Middle frontal gyrus (tissue), 1 donor: ENCODE measurements at regions not wholly inside any gene's neighbourhood (a gene's known extent, or its start where the extent isn't known, plus 50 kb on each side); places are given as distances from the start of the nearest gene placed in this dataset.
"Not testable (repeated sequence)": the region's sequence is repeated elsewhere in the genome, so short reads cannot be mapped to it uniquely, and the experiment has no call there.

ENCODE experiments used
- DNase-seq: peaks from one replicate; pipeline ENCODE4 v3.0.0-alpha.2; 2015; ENCODE audit warnings: low spot score; ENCODE audit errors: extremely low spot score

DNA sequence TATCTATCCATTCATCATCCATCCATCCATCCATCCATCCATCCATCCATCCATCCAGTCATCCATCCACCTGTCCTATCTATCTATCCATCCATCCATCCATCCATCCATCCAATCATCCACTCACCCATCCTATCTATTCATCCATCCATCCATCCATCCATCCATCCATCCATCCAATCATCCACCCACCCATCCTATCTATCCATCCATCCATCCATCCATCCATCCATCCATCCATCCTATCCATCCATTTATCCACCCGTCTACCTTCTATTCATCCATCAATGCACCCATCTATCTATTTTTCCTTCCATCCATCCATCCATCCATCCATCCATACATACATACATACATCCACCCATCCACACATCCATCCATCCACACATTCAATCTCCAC, 540.1 kb downstream of the TBC1D22A start:
- DNase-seq = not testable (repeated sequence)

GRCh38 chr22:47301820-47302475, 539.5 kb downstream of the TBC1D22A start:
- no peak for DNase-seq

DNA sequence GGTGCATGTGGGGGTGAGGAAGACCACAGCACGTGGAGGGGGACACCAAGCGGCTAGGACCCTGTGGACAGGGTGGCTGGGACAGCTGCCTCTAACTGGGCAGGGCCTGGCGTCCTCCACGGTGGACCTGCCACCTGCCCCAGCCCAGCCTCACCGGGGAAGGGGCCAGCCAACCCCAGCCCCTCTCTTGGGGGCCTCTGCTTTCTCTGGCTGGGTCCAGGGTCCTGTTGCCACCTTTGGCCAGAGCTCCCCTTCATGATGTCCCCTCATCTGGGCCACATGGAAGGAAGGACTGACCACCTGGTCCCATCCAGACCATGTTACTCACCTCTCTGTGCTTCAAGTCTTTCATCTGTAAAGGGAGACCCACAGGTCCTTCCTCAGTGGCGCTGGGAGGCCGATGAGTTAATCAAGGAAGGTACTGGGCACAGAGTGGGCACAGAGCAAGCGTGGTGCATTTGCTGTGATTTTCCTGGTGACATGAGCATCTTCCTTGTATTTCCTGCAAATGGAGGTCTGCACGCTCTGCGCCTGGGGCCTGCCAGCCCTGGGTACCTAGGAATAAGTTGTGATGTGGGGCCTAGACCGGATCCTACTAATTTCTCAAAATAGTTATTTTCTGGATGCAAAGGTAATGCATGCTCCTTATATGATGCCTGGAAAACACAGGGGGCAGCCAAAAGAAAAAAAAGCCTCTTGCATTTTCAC, 538.4 kb downstream of the TBC1D22A start:
- DNase-seq = no peak

- no peak for DNase-seq
Measured at GRCh38 chr22:47299863-47300697, 537.6 kb downstream of the TBC1D22A start.

- no peak for DNase-seq
Measured at GRCh38 chr22:47299211-47299862, 536.9 kb downstream of the TBC1D22A start.

GRCh38 chr22:47298017-47298785, 535.8 kb downstream of the TBC1D22A start:
- DNase-seq = no peak

DNA sequence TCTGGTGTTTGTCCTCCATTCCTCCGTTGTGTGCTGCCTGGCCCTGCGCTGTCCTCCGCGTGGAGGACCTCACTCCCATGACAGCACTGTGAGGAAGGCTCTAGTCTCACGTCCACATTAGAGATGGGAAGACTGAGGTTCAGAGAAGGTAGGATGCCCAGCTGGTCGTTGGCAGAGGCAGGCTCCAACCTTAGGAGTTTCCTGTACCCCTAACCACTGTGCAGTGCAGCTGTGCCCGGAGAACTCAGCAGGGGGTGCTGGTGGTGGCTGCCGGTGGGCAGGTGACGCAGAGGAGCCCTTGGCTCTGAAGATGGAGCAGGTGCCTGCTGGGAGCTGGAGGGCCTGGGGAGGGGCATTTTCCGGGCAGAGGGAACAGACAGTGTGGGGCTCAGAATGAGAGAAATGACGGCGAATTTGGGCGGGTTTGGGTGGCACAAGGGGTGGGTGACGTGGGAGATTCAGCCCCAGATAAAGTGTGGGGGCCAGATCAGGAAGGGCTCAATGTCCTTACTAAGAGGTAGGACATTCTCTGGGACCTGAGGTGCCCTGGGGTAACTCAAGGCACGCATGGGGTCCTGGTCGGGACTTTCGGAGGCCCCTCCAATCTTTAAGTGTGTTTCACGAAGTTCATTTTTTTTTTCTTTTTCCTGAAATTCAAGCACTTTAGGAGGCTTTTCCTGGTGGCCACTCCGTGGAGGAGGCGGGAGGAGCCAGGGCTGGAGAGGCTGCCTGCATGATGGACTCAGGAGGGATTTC, 535.0 kb downstream of the TBC1D22A start:
- DNase-seq = no peak

DNA sequence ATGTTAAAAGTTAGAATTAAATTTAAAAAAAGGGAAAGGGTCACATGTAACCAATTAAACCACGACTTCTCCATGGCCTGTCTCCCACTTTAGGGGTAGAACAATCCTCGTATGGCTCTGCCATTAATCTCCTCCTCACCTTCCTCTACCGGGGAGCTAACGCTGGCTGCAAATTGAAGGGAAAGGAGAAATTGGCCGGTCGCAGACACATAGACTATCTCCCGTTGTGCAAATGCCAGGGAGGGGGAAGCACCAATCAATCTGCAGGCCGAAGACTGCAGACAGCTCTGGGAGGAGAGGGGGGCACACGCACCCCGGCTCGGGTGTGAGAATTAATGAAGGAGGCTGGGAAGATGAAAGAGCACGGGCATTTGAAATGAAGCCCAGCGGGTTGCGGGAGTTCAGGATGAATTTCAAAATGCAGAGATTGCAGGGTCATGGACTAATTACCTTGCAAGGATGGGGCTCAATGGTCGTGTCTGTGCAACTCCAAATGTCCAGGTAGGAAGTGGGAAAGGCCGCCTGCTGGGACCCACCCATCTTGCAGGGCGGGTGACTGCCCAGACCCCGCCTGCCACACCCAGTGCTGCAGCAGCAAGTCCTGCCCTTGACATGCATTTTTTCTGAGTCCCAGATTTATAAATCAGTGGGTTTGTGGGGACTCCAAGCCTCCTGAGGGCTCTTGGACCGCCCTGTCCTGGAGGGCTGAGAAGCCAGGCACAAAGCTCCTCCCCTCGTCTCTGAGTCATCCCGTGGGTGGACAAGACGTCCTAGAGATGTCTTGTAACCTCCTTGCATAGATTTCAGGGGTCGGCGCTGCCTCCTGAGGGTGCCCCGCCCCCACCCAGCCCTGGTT, 534.2 kb downstream of the TBC1D22A start:
- DNase-seq = no peak

- no peak for DNase-seq
Measured at GRCh38 chr22:47295982-47296381, 533.5 kb downstream of the TBC1D22A start.

DNA sequence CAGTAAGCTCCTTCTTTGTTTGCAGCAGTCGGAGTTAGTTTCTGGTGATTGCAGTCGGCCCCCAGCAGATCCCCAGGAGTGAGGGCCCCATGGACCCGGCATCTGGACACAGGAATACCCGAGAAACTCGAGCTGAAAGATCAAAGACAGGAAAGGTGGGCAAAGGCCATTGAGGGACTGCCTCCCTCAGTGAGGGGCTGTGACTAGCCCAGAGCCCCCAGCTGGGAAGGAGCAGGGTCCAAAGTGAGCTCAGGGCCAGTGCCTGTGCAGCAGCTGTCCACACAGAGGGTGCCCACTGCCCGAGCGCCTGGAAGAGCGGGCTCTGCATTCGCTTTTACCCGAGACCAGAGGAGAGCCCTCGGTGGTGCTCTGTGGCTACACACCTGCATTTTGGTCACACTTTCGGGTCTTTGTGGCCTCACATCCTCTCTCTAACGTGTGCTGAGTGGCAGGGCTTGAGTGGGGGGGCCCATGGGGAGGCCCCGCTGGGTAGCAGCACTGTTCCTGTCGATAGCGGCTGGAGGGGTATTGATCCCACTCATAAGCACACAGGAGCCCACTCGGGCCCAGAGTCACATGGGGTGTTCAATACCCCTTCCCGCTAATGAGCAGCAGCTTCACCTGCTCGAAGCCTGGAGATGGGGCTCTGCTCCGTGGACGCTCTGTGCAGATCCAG, 532.9 kb downstream of the TBC1D22A start:
- no peak for DNase-seq

DNA sequence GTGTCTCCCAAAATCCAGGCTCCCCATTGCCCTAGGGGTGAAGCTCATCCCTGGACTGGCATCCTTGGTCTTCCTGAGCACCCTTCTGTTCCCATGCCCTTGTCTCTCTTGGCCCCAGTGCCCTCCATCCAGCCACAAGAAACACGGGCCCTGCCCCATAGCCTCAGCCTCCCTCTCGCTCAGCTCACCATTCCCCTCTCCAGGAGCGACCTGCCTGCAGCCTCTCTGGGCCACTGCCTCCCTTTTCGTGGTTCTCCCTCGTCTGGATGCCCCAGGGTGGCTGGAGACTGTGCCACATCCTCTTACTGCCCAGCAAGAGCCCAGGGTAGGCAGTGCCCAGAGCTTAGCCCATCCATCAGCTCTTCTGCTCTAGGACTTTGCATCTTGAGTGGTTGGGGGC, 532.1 kb downstream of the TBC1D22A start:
- no peak for DNase-seq

DNA sequence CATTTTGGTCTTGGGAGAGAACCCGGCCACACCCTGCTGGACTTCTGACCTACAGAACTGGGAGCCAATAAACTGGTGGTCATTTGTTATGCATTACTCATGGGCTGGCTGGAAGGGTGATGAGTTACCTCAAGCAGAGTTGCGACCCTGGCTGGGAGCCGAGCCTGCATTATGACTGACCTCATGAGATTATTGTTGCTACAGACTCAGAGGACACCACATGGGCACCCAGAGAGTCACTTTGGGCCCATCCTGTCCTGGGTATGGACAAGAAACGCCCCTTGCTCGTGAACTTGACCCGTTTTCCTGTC, 531.7 kb downstream of the TBC1D22A start:
- DNase-seq = no peak

DNA sequence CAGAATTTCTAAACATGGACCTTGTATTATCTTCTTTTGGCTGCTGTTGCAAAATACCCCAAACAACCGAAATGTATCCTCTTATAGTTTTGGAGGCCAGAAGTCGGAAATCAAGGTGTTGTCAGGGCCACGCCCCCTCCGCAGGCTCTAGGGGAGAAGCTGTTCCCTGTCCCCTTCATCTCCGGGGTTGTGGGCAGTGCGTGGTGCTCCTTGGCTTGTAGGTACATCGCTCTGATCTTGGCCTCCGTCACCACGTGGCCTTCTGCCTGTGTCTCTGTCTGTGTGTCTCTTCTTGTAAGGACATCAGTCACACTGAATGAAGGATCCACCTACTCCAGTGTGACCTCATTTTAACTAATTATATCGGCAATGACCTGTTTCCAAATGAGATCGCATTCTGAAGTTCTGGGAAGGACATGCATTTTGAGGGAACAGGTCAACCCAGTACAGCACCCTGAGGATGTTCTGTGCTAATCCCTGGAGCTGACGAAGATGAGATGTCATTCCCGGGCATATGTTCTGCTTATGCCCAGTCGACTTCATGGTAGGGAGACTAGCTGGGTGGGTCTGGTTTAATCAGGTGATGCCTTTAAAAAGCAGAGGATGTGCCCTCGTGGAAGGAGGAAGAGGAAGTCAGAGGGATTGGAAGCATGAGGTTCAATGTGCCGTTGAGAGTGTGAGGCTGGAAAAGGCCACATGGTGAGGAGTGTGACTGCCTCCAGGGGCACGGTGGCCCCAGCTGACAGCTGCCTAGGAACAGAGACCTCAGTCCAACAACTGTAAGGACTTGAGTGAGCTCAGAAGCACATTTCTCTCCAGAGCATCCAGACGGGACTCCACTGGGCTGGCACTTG, 531.1 kb downstream of the TBC1D22A start:
- DNase-seq = no peak

GRCh38 chr22:47292546-47293320, 530.3 kb downstream of the TBC1D22A start:
- DNase-seq = no peak

- DNase-seq = no peak
Measured at GRCh38 chr22:47291565-47292495, 529.4 kb downstream of the TBC1D22A start.
